T-helper 9 cell (primary cell): ENCODE measurements at regions not wholly inside any gene's neighbourhood (a gene's known extent, or its start where the extent isn't known, plus 50 kb on each side); places are given as distances from the start of the nearest gene placed in this dataset.

Source experiments
- DNase-seq: peaks from one replicate; pipeline ENCODE4 v3.0.0-alpha.2; 2020

GRCh38 chr2:105592288-105592687 lies 152.4 kb upstream of the NCK2 start:
- DNase-seq, result no peak

- no peak for DNase-seq
Observed at GRCh38 chr2:105590780-105591660, 153.7 kb upstream of the NCK2 start.

GRCh38 chr2:105588581-105588980 lies 156.1 kb upstream of the NCK2 start:
- no peak for DNase-seq

GRCh38 chr2:105587637-105588036 lies 157.1 kb upstream of the NCK2 start:
- no peak for DNase-seq

GRCh38 chr2:105584435-105585010 lies 160.2 kb upstream of the NCK2 start:
- no peak for DNase-seq

- no peak for DNase-seq
Observed at GRCh38 chr2:105582952-105583660, 161.6 kb upstream of the NCK2 start.

- no peak for DNase-seq
Observed at GRCh38 chr2:105581555-105581944, 163.2 kb upstream of the NCK2 start.

GRCh38 chr2:105580870-105581554 lies 163.7 kb upstream of the NCK2 start:
- no peak for DNase-seq

- DNase-seq, result no peak
Observed at GRCh38 chr2:105580216-105580615, 164.5 kb upstream of the NCK2 start.

- no peak for DNase-seq
Observed at GRCh38 chr2:105578166-105578565, 166.5 kb upstream of the NCK2 start.

- DNase-seq, result no peak
Observed at GRCh38 chr2:105577762-105578161, 166.9 kb upstream of the NCK2 start.

- DNase-seq, result no peak
Observed at GRCh38 chr2:105576440-105577241, 168.1 kb upstream of the NCK2 start.

- DNase-seq, result no peak
Observed at GRCh38 chr2:105576050-105576439, 168.7 kb upstream of the NCK2 start.

- DNase-seq, result no peak
Observed at GRCh38 chr2:105575499-105576025, 169.2 kb upstream of the NCK2 start.

- DNase-seq, result no peak
Observed at GRCh38 chr2:105574796-105575344, 169.8 kb upstream of the NCK2 start.

- DNase-seq, result no peak
Observed at GRCh38 chr2:105573910-105574655, 170.6 kb upstream of the NCK2 start.

- DNase-seq, result no peak
Observed at GRCh38 chr2:105573490-105573889, 171.2 kb upstream of the NCK2 start.

- DNase-seq, result no peak
Observed at GRCh38 chr2:105571445-105571987, 172.7 kb upstream of the FHL2 start.

GRCh38 chr2:105570757-105571156 lies 171.9 kb upstream of the FHL2 start:
- no peak for DNase-seq

- no peak for DNase-seq
Observed at GRCh38 chr2:105570326-105570725, 171.5 kb upstream of the FHL2 start.

GRCh38 chr2:105569606-105570005 lies 170.8 kb upstream of the FHL2 start:
- no peak for DNase-seq
